ENCODE measurements at regions not wholly inside any gene's neighbourhood (a gene's known extent, or its start where the extent isn't known, plus 50 kb on each side); places are given as distances from the start of the nearest gene placed in this dataset.

DNA sequence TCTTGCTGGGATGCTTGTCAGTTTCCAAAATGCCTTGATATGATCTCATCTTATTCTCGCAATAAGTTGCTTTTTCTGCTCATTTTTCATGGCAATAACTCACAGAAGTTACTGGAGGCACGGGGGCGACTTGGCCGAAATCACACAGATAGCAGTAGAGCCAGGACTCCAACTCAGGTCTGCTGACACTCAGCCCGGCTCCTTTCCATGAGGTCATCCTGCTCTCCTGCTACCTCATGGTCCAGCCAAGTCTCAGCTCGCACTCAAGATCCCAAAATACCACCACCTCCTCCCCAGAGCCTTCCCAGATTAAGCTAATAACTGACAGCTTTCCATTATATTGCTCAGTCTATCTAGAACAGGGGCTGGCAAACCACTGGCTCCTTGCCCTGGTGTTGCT, 269.5 kb downstream of the MAP2K4 start:
- DNase-seq = peak in 2 of 3 donors; percentile 15 to 28

DNA sequence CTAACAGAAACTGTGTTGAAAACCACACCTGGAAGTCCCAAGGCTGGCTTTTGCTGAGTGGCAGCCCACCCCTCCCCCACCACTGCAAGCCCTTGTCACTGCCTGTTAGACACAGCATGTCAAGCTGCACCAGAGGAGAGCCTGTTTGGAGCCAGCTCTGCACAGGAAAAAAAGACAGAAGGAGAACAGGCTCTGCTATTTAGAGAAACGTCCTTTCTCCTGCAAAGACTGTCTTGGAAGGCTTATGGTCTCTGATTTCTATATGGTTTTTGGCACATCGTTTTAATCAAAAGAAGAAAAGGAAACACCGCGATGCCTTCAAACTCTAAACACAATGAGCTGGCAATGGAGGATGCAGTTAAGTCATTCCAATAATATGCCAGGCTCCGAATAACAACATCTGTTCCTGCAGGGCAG, 275.5 kb downstream of the MAP2K4 start:
- DNase-seq = no peak

DNA sequence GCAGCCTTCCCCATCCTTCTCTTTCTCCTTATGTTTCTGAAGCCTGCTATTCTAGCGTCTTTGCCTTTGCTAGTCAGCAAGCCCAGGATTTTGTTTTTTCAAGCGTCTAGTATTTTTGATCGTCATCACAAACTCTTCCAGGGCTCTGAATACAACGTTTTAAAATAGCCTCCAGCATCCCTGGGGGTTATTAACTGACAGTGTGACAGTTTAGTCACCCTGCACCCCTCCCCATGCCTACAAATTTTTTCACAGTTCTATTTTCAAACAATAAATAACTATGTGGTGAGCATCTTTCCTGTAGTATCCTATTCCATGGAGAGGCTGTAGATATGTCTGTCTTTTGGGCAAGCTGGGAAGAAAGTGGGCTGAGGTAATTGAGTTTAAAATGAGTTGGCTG, 280.9 kb downstream of the MAP2K4 start:
- DNase-seq = no peak

GRCh38 chr17:12302711-12303110, 282.0 kb downstream of the MAP2K4 start:
- DNase-seq = no peak

- peak in 1 of 3 donors; percentile 51 for DNase-seq
Measured at GRCh38 chr17:12310811-12311210, 290.1 kb downstream of the MAP2K4 start.

GRCh38 chr17:12312692-12313091, 292.0 kb downstream of the MAP2K4 start:
- DNase-seq = no peak

DNA sequence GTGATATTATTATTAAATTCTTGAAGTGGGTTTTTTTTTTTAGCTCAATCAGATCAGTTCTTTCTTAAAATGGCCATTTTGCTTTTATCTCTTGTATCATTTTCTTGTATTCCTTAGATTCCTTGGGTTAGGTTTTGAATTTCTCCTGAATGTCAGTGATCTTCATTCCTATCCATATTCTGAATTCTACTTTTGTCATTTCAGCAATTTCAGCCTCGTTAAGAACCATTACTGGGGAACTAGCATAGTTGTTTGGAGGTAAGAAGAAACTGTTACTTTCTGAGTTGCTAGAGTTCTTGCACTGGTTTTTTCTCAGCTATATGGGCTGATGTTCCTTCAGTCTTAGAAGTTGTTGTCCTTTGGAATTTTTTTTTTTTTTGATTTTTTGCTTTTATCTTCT, 293.1 kb downstream of the MAP2K4 start:
- DNase-seq = no peak

- no peak for DNase-seq
Measured at GRCh38 chr17:12316021-12316420, 295.3 kb downstream of the MAP2K4 start.

GRCh38 chr17:12318571-12319266, 298.0 kb downstream of the MAP2K4 start:
- peak; percentile 21 to 63 (median 27) for DNase-seq

DNA sequence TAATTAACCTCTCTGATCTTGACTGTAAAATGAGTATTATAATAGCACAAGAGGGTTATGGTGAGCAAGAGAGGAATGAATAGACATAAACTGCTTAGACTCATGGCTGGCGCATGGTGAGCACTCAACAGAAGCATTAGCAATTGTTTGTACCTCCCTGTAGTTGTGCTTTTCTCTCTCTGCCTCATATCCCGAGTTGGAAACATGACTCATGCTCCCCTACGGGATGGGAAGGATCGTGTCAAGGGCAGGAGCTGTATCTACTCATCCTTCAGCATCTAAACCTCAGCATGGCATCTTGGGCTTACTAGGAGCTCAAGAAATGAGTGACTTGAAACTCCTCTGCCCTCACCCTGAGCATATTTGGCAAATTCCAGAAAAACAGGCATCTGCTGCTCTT, 299.6 kb downstream of the MAP2K4 start:
- DNase-seq = no peak

DNA sequence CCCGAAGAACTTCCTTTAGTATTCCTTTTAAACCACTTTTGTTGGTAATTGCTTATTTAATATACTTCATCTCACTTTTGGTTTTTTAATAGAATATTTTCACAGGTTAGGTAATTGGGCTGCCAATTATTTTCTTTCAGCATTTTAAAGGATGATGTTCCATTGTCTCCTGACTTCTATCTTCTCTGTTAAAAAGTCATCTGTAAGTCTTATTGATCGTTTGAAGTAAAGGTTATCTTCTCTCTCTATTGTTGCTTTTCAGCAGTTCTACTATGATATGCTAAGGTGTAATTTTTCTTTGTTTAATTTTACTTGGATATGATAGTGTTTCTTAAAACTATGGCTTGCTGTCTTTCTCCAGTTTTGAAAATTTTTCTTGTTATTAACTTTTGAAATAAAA, 307.5 kb downstream of the MAP2K4 start:
- DNase-seq = no peak

- peak; percentile 14 to 61 (median 40) for DNase-seq
Measured at GRCh38 chr17:12330456-12330855, 309.8 kb downstream of the MAP2K4 start.

DNA sequence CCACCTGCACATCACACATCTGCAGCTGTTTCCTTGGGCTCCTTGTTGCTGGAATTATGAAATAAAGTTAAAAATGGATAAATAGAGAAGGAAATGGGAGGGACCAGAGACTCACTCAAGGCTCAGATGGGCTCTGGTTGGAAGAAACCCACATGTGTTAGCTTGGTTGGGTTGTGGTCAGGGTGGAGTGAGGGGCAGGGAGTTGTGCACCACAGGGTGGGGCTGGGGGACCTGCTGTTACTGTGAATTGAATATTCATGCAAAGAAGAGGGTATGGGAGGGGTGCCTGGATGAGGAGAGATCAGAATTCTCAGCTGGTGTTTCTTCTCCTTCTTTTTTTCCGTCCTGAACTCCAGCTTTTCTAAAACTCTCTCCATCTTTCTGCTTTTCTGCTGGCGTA, 320.7 kb downstream of the MAP2K4 start:
- DNase-seq = no peak

DNA sequence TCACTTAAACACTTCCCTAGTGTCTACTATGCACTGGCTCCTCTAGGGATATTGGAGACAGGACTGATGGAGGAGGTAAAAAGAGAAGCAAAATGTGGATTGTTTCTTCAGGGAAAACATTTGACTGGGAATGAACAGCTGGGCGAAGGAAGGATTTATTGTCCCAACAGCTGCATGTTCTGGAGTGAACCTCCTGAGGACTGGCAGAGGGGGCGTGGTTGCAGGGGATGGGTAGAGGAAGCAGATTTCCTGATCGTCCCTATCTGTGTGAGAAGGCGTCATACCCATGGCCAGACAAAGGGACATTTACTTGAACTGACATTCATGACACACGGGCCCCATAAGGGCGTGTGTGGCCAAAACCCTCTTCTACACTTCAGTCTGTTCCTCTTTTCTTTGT, 321.5 kb downstream of the MAP2K4 start:
- no peak for DNase-seq

GRCh38 chr17:12342609-12343435, 322.1 kb downstream of the MAP2K4 start:
- no peak for DNase-seq

GRCh38 chr17:12348476-12348875, 317.2 kb upstream of the MYOCD start:
- no peak for DNase-seq

DNA sequence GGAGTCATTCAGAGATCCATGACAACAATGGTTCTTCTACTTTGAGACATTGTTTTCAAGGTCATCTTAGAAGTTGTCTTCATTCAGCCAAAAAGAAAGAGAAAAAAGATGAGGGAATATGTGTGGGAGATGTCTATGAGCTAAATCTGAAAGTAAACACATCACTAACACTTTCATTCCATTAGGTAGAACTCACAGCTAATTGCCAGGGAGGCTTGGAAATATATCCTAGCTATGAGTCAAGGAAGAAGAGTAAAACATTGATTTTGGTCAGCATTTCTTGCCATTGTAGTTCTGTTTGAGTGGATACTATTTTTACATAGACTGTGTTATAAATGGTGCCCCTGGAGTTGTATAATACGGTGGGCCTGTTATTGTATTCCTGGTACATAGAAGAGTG, 316.4 kb upstream of the MYOCD start:
- no peak for DNase-seq

- DNase-seq = no peak
Measured at GRCh38 chr17:12352127-12352526, 313.6 kb upstream of the MYOCD start.

- no peak for DNase-seq
Measured at GRCh38 chr17:12357600-12357999, 308.1 kb upstream of the MYOCD start.

DNA sequence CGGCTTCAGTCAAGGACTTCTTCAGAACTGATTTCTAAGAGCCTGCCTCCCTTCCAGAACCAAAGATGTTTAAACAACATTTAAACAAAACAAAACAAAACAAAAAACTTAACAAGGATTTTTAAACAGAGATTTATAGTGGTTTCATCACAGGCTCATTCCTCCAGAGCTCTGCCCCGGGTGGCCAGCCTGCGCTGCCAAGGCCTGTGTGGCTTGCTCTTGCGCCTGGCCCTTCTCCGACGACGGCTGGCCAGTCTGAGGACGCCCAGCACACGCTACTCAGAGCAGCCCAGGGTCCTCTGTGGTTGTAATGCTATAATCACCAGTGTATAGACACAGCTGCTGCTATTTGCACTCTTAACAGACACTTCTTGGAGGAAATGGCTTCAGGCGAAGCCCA, 307.2 kb upstream of the MYOCD start:
- DNase-seq = no peak

- no peak for DNase-seq
Measured at GRCh38 chr17:12362853-12363455, 302.7 kb upstream of the MYOCD start.

GRCh38 chr17:12365805-12366204, 299.9 kb upstream of the MYOCD start:
- no peak for DNase-seq

- no peak for DNase-seq
Measured at GRCh38 chr17:12369065-12369464, 296.6 kb upstream of the MYOCD start.

All from muscle of back (tissue), 3 donors.